ENCODE measurements at regions not wholly inside any gene's neighbourhood (a gene's known extent, or its start where the extent isn't known, plus 50 kb on each side); places are given as distances from the start of the nearest gene placed in this dataset.

- no peak for DNase-seq (ENCODE audit: low spot score)
- no peak for TF ChIP-seq CTCF (IDR thresholded peaks at IDR 0.05; ENCODE audit: extremely low read depth, missing control alignments)
These were observed 416.6 kb downstream of the TMX3 start for GRCh38 chr18:68298330-68298729.

GRCh38 chr18:68288408-68288807, 426.5 kb downstream of the TMX3 start:
- DNase-seq (ENCODE audit: low spot score), result no peak
- no peak for TF ChIP-seq CTCF (IDR thresholded peaks at IDR 0.05; ENCODE audit: extremely low read depth, missing control alignments)

GRCh38 chr18:68284236-68284780, 430.6 kb downstream of the TMX3 start:
- no peak for TF ChIP-seq CTCF (IDR thresholded peaks at IDR 0.05; ENCODE audit: extremely low read depth, missing control alignments)
- DNase-seq (ENCODE audit: low spot score), result no peak

GRCh38 chr18:68283834-68284233, 431.1 kb downstream of the TMX3 start:
- TF ChIP-seq CTCF (IDR thresholded peaks at IDR 0.05; ENCODE audit: extremely low read depth, missing control alignments), result no peak
- DNase-seq (ENCODE audit: low spot score), result no peak

- no peak for TF ChIP-seq CTCF (IDR thresholded peaks at IDR 0.05; ENCODE audit: extremely low read depth, missing control alignments)
- no peak for DNase-seq (ENCODE audit: low spot score)
These were observed 432.7 kb downstream of the TMX3 start for GRCh38 chr18:68282232-68282631.

- DNase-seq (ENCODE audit: low spot score), result no peak
- TF ChIP-seq CTCF (IDR thresholded peaks at IDR 0.05; ENCODE audit: extremely low read depth, missing control alignments), result no peak
These were observed 439.3 kb downstream of the TMX3 start for GRCh38 chr18:68275616-68276015.

GRCh38 chr18:68270017-68270416, 444.9 kb downstream of the TMX3 start:
- TF ChIP-seq CTCF (IDR thresholded peaks at IDR 0.05; ENCODE audit: extremely low read depth, missing control alignments), result no peak
- DNase-seq (ENCODE audit: low spot score), result no peak
